GM12878 (cell line): ENCODE measurements at regions not wholly inside any gene's neighbourhood (a gene's known extent, or its start where the extent isn't known, plus 50 kb on each side); places are given as distances from the start of the nearest gene placed in this dataset.
"Not testable (repeated sequence)": the region's sequence is repeated elsewhere in the genome, so short reads cannot be mapped to it uniquely, and the experiment has no call there.

ENCODE experiments used
- ATAC-seq: fragments of 200-7000 bp; cut with Tn5 transposase; 3 replicates; pipeline ENCODE4 v1.9.1; 2020; ENCODE audit warnings: mild to moderate bottlenecking, moderate library complexity
- BruUV-seq: library from RNA; stranded (reverse); fragments of 400-500 nt; replicated peaks from 2 replicates; lab custom pipeline; 2021; lab: Mats Ljungman, UMichigan
- CTCF ChIA-PET: fragments of 300-600 bp; sonication (Branson Sonifier 250); formaldehyde crosslinking; extraction: SDS; loops from one replicate; lab custom pipeline; 2021; ENCODE audit warnings: inconsistent platforms; lab: Yijun Ruan, JAX
- POLR2A ChIA-PET: fragments of 350-600 bp; formaldehyde crosslinking; extraction: SDS; loops from one replicate; lab custom pipeline; 2021; ENCODE audit warnings: inconsistent platforms; lab: Charles Lee
- RAD21 ChIA-PET: fragments of 300-600 bp; sonication (Branson Sonifier 250); formaldehyde crosslinking; loops from one replicate; lab custom pipeline; 2023; ENCODE audit warnings: antibody characterized with exemption; ENCODE audit not compliant: unreplicated experiment; lab: Charles Lee
- SMC1A ChIA-PET: fragments of 300-600 bp; sonication (Branson Sonifier 250); formaldehyde crosslinking; loops from one replicate; lab custom pipeline; 2023; ENCODE audit not compliant: unreplicated experiment, uncharacterized antibody; lab: Charles Lee
- DNase-seq: peaks from one replicate; pipeline ENCODE4 v3.0.0-alpha.2; 2011; ENCODE audit warnings: low read depth, low spot score
- FAIRE-seq: peaks from 3 replicates; lab custom pipeline; 2011; peaks lifted over from hg19 to GRCh38; lab: Jason Lieb, UNC
- H2AFZ ChIP-seq: 2 replicates; pipeline ENCODE4 v1.6.0; 2011; ENCODE audit warnings: low read depth, low read length, control low read depth; ENCODE audit not compliant: control insufficient read depth
- H3K27ac ChIP-seq: 2 replicates; pipeline ENCODE4 v1.5.1; 2011; ENCODE audit warnings: control low read depth; ENCODE audit not compliant: control insufficient read depth, insufficient read depth
- H3K27me3 ChIP-seq, 2 experiments: replicated peaks in 1 of 2; 2 replicates each; pipeline versions ENCODE4 v1.6.0 to v1.6.1; 2011; ENCODE audit warnings: low read length in 1 of 2; ENCODE audit not compliant: control insufficient read depth in 2 of 2, insufficient read depth in 2 of 2
- H3K36me3 ChIP-seq, 2 experiments: 2 replicates each; pipeline ENCODE4 v1.5.1; 2011; ENCODE audit warnings: low read length in 1 of 2; ENCODE audit not compliant: control insufficient read depth in 2 of 2, insufficient read depth in 2 of 2
- H3K4me1 ChIP-seq: 2 replicates; pipeline ENCODE4 v1.6.1; 2011; ENCODE audit warnings: mild to moderate bottlenecking, low read length, moderate library complexity, mixed read lengths; ENCODE audit not compliant: control insufficient read depth, insufficient read depth
- H3K4me2 ChIP-seq: 2 replicates; pipeline ENCODE4 v1.6.0; 2011; ENCODE audit warnings: control low read depth; ENCODE audit not compliant: control insufficient read depth, insufficient read depth
- H3K4me3 ChIP-seq: fragments of 200-600 bp; sonication (generic); 2 replicates; pipeline ENCODE4 v1.5.1; 2016
- H3K79me2 ChIP-seq: 2 replicates; pipeline ENCODE4 v1.6.0; 2011; ENCODE audit warnings: low read length; ENCODE audit not compliant: control insufficient read depth, insufficient read depth
- H3K9ac ChIP-seq: 2 replicates; pipeline ENCODE4 v1.8.0; 2011; ENCODE audit warnings: low read length, control low read depth, mixed read lengths; ENCODE audit not compliant: control insufficient read depth, insufficient read depth
- H3K9me3 ChIP-seq: replicated peaks from 3 replicates; pipeline ENCODE4 v1.5.1; 2011; ENCODE audit warnings: mild to moderate bottlenecking, low read length; ENCODE audit not compliant: control insufficient read depth, insufficient read depth
- H4K20me1 ChIP-seq: 2 replicates; pipeline ENCODE4 v1.6.0; 2011; ENCODE audit not compliant: control insufficient read depth, insufficient read depth
- CHD1 ChIP-seq: IDR thresholded peaks from 2 replicates; pipeline ENCODE4 v1.6.1; 2012; ENCODE audit warnings: low read depth, low read length, improper control_type of control experiment
- NBN ChIP-seq: fragments of 450-650 bp; IDR thresholded peaks from 2 replicates; pipeline ENCODE4 v1.6.1; 2016
- SUZ12 ChIP-seq: fragments of 200-600 bp; sonication (generic); IDR thresholded peaks from one replicate; pipeline ENCODE4 v1.6.1; 2018; ENCODE audit warnings: antibody characterized with exemption, mild to moderate bottlenecking; ENCODE audit not compliant: unreplicated experiment
- WGBS: methylation state at CpG from one replicate; pipeline ENCODE4 v1.1.6; 2016; ENCODE audit warnings: low lambda C conversion rate; ENCODE audit not compliant: insufficient replicate concordance, insufficient coverage; ENCODE audit errors: missing lambda C conversion rate; 5-methylcytosine and 5-hydroxymethylcytosine counted together
- in situ Hi-C: fragments of 300-500 bp; cut with MboI; formaldehyde crosslinking; loops from 9 replicates; pipeline ENCODE4 v1.14.3; 2018; ENCODE audit warnings: mixed read lengths
- intact Hi-C: fragments of 100-400 bp; cut with micrococcal nuclease; formaldehyde crosslinking; loops from one replicate; pipeline ENCODE4 v1.14.2; 2022; ENCODE audit not compliant: unreplicated experiment
- TF ChIP-seq, protein P1 (sequence below): fragments of 450-650 bp; IDR thresholded peaks from 2 replicates; pipeline ENCODE4 v1.6.1; 2016; ENCODE audit warnings: mild to moderate bottlenecking, moderate library complexity, borderline replicate concordance
- TF ChIP-seq, protein P2 (sequence below): fragments of 150-350 bp; IDR thresholded peaks from 2 replicates; pipeline ENCODE4 v1.6.1; 2016; ENCODE audit warnings: low read depth, low read length
- TF ChIP-seq, protein P3 (sequence below): IDR thresholded peaks from 2 replicates; pipeline ENCODE4 v1.6.1; 2012; ENCODE audit warnings: low read depth, low read length, improper control_type of control experiment

DNA sequence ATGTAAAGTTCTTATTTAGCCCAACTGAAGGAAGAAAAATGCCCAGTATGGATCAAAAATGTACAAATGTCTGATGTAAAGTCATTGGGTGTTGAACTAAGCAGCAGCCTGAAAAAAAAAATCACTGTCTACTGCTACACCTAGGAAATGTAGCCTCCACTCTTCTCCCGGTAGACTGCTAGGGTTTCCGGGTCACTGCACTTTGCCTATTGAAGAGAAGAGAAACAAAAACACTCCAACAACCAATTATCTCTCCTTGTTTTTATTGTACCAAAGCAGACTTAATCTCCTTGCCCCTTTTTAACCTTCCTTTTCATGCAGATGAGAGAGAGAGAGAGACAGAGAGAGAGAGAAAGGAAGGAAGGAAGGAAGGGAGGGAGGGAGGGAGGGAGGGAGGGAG, 140.2 kb upstream of the SETMAR start (continued):
- TF ChIP-seq, protein P1, sequence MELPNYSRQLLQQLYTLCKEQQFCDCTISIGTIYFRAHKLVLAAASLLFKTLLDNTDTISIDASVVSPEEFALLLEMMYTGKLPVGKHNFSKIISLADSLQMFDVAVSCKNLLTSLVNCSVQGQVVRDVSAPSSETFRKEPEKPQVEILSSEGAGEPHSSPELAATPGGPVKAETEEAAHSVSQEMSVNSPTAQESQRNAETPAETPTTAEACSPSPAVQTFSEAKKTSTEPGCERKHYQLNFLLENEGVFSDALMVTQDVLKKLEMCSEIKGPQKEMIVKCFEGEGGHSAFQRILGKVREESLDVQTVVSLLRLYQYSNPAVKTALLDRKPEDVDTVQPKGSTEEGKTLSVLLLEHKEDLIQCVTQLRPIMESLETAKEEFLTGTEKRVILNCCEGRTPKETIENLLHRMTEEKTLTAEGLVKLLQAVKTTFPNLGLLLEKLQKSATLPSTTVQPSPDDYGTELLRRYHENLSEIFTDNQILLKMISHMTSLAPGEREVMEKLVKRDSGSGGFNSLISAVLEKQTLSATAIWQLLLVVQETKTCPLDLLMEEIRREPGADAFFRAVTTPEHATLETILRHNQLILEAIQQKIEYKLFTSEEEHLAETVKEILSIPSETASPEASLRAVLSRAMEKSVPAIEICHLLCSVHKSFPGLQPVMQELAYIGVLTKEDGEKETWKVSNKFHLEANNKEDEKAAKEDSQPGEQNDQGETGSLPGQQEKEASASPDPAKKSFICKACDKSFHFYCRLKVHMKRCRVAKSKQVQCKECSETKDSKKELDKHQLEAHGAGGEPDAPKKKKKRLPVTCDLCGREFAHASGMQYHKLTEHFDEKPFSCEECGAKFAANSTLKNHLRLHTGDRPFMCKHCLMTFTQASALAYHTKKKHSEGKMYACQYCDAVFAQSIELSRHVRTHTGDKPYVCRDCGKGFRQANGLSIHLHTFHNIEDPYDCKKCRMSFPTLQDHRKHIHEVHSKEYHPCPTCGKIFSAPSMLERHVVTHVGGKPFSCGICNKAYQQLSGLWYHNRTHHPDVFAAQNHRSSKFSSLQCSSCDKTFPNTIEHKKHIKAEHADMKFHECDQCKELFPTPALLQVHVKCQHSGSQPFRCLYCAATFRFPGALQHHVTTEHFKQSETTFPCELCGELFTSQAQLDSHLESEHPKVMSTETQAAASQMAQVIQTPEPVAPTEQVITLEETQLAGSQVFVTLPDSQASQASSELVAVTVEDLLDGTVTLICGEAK = no peak
- TF ChIP-seq, protein P2, sequence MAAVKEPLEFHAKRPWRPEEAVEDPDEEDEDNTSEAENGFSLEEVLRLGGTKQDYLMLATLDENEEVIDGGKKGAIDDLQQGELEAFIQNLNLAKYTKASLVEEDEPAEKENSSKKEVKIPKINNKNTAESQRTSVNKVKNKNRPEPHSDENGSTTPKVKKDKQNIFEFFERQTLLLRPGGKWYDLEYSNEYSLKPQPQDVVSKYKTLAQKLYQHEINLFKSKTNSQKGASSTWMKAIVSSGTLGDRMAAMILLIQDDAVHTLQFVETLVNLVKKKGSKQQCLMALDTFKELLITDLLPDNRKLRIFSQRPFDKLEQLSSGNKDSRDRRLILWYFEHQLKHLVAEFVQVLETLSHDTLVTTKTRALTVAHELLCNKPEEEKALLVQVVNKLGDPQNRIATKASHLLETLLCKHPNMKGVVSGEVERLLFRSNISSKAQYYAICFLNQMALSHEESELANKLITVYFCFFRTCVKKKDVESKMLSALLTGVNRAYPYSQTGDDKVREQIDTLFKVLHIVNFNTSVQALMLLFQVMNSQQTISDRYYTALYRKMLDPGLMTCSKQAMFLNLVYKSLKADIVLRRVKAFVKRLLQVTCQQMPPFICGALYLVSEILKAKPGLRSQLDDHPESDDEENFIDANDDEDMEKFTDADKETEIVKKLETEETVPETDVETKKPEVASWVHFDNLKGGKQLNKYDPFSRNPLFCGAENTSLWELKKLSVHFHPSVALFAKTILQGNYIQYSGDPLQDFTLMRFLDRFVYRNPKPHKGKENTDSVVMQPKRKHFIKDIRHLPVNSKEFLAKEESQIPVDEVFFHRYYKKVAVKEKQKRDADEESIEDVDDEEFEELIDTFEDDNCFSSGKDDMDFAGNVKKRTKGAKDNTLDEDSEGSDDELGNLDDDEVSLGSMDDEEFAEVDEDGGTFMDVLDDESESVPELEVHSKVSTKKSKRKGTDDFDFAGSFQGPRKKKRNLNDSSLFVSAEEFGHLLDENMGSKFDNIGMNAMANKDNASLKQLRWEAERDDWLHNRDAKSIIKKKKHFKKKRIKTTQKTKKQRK = no peak
- TF ChIP-seq NBN = no peak

DNA sequence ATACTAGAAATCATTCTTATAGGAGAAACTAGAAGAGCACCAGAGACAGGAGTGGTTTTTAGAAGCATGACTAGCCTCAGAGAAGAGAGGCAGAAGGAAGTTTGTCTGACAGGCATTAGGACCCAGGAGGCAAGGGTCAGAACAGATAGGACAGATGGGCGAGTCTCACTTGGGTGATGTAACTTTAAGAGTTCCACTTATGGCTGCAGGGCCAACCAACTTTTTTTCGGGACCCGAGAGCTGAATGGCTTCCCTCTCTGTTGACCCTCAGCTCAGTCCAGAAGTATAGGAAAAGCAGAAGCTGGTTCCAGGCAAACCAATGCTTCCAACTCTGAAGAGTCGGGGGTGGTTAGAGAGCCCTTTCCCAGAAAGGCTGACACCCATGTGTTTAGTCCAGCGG, 136.6 kb upstream of the SETMAR start:
- H3K4me2 ChIP-seq = no peak overlapping the region
- H3K79me2 ChIP-seq = no peaks in the 10 kb centered on the region
- POLR2A ChIA-PET = no interaction called here
- BruUV-seq = no TSS peak
- SMC1A ChIA-PET = no interaction called here
- H3K4me3 ChIP-seq = no peak overlapping the region
- DNase-seq (no peak), FAIRE-seq (no peak), ATAC-seq (no peak)
- in situ Hi-C loops = no loop called here
- H3K27me3 ChIP-seq = no peaks in the 10 kb centered on the region
- no peaks in the 10 kb centered on the region for H4K20me1 ChIP-seq
- no peaks in the 10 kb centered on the region for H3K4me1 ChIP-seq
- H3K9ac ChIP-seq = no peak overlapping the region
- CTCF ChIA-PET = no interaction called here
- intact Hi-C loops = no loop called here
- TF ChIP-seq CHD1 (no peak), SUZ12 (no peak)
- TF ChIP-seq, protein P3, sequence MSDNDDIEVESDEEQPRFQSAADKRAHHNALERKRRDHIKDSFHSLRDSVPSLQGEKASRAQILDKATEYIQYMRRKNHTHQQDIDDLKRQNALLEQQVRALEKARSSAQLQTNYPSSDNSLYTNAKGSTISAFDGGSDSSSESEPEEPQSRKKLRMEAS = no peak
- no peak overlapping the region for H2AFZ ChIP-seq
- WGBS = 20% methylated on average over 5 of the region's 5 CpGs
- no peaks in the 10 kb centered on the region; the same call in 2 of the 3 replicates for H3K9me3 ChIP-seq
- no peaks in the 10 kb centered on the region for H3K36me3 ChIP-seq
- RAD21 ChIA-PET = no interaction called here
- H3K27ac ChIP-seq = no peak overlapping the region

DNA sequence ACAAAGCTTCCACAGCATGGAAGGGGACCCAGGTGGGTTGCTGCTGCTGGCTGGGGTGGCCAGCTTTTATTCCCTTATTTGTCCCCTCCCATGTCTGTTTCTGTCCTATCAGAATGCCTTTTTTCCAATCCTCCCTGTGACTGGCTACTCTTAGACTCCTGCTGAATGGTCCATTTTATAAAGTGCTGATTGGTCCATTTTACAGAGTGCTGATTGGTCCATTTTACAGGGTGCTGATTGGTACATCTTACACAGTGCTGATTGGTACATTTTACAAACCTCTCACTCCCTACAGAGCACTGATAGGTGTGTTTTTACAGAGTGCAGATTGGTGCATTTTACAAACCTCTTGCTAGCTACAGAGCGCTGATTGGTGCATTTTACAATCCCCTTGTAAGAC, 135.9 kb upstream of the SETMAR start:
- BruUV-seq, DNase-seq, SMC1A ChIA-PET, CTCF ChIA-PET, FAIRE-seq, H3K4me1 ChIP-seq, ATAC-seq, H3K9ac ChIP-seq, H3K79me2 ChIP-seq, H3K27ac ChIP-seq, H3K27me3 ChIP-seq, POLR2A ChIA-PET, intact Hi-C loops, H3K4me3 ChIP-seq, H4K20me1 ChIP-seq, in situ Hi-C loops, RAD21 ChIA-PET, H3K36me3 ChIP-seq, H3K4me2 ChIP-seq, H2AFZ ChIP-seq, H3K9me3 ChIP-seq: not testable (repeated sequence)
- WGBS = 35% methylated on average over 1 of the region's 1 CpG
